ENCODE measurements at regions not wholly inside any gene's neighbourhood (a gene's known extent, or its start where the extent isn't known, plus 50 kb on each side); places are given as distances from the start of the nearest gene placed in this dataset.

- no peak overlapping the region for H3K27ac Mint-ChIP-seq
These were observed 165.8 kb upstream of the SYT13 start for GRCh38 chr11:45451766-45452440.

More at GRCh38 chr11:45451766-45452440, 165.8 kb upstream of the SYT13 start:
- Mint-ChIP-seq H3K9me3 (peaks cover 0 to 6% of the 10 kb centered on the region in 2 experiments; a peak in 2 of 5 replicates), H3K27me3 (ENCODE audit: low read depth) (peaks cover 13% of the 10 kb centered on the region), H3K4me3 (no peak overlapping the region), H3K36me3 (ENCODE audit: insufficient read depth in 1 of 3, low read depth in 3 of 3) (no peaks in the 10 kb centered on the region), H3K4me1 (peaks cover 0 to 6% of the 10 kb centered on the region in 2 experiments; a peak in 2 of 4 replicates)
- TF ChIP-seq, protein P1, sequence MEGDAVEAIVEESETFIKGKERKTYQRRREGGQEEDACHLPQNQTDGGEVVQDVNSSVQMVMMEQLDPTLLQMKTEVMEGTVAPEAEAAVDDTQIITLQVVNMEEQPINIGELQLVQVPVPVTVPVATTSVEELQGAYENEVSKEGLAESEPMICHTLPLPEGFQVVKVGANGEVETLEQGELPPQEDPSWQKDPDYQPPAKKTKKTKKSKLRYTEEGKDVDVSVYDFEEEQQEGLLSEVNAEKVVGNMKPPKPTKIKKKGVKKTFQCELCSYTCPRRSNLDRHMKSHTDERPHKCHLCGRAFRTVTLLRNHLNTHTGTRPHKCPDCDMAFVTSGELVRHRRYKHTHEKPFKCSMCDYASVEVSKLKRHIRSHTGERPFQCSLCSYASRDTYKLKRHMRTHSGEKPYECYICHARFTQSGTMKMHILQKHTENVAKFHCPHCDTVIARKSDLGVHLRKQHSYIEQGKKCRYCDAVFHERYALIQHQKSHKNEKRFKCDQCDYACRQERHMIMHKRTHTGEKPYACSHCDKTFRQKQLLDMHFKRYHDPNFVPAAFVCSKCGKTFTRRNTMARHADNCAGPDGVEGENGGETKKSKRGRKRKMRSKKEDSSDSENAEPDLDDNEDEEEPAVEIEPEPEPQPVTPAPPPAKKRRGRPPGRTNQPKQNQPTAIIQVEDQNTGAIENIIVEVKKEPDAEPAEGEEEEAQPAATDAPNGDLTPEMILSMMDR (conservative IDR thresholded peaks at IDR 0.05) = no peak
- WGBS (ENCODE audit: extremely low coverage, insufficient read length, low lambda C conversion rate) = no CpG with 5 or more reads among the region's 8 CpGs
- Histone ChIP-seq H3K4me1 (ENCODE audit: insufficient read depth, low read length) (no peaks in the 10 kb centered on the region), H4K20me1 (ENCODE audit: control insufficient read depth, insufficient read depth, insufficient read length) (no peaks in the 10 kb centered on the region), H3K4ac (ENCODE audit: low read depth, low read length) (no peak overlapping the region), H2BK15ac (ENCODE audit: low read depth, low read length) (no peak overlapping the region), H4K91ac (ENCODE audit: insufficient read length, low read depth, low read length) (no peak overlapping the region), H2BK20ac (ENCODE audit: low read depth, low read length, poor library complexity, severe bottlenecking) (no peak overlapping the region), H3K79me2 (ENCODE audit: insufficient read depth, low read length) (no peaks in the 10 kb centered on the region), H3K23me2 (ENCODE audit: insufficient read length, low read depth, low read length, poor library complexity, severe bottlenecking) (no peaks in the 10 kb centered on the region), H2BK5ac (ENCODE audit: insufficient read length, low read length) (no peak overlapping the region), H3K56ac (ENCODE audit: insufficient read length, low read depth, low read length) (no peak overlapping the region), H3K79me1 (ENCODE audit: insufficient read depth, low read depth, low read length, poor library complexity, severe bottlenecking) (no peaks in the 10 kb centered on the region), H3K18ac (ENCODE audit: insufficient read length, low read depth, low read length) (no peak overlapping the region), H2BK12ac (ENCODE audit: insufficient read length, low read depth, low read length) (no peak overlapping the region), H3K23ac (ENCODE audit: insufficient read length, low read depth, low read length) (no peak overlapping the region), H3K9ac (ENCODE audit: extremely low read depth, insufficient read length, low read length) (no peak overlapping the region), H2AK5ac (ENCODE audit: insufficient read length, low read length) (no peak overlapping the region), H3K14ac (ENCODE audit: insufficient read depth, low read length) (no peak overlapping the region), H3T11ph (ENCODE audit: low read length) (no peak overlapping the region), H4K5ac (ENCODE audit: insufficient read length, low read depth, low read length) (no peak overlapping the region), H2AFZ (ENCODE audit: low read length) (no peak overlapping the region), H3K9me3 (ENCODE audit: control insufficient read depth, low read depth, low read length) (no peaks in the 10 kb centered on the region), H3K27me3 (ENCODE audit: insufficient read depth, low read length) (no peaks in the 10 kb centered on the region), H4K8ac (replicated peaks; ENCODE audit: insufficient read length, low read depth, low read length) (no peak overlapping the region), H3K27ac (ENCODE audit: insufficient read length, low read depth, low read length) (no peak overlapping the region), H2BK120ac (ENCODE audit: low read depth, low read length, poor library complexity, severe bottlenecking) (no peak overlapping the region), H3K4me2 (ENCODE audit: insufficient read depth, insufficient read length, low read length) (no peak overlapping the region)
- no peak for DNase-seq

Data from H9 (cell line).